ENCODE measurements at regions not wholly inside any gene's neighbourhood (a gene's known extent, or its start where the extent isn't known, plus 50 kb on each side); places are given as distances from the start of the nearest gene placed in this dataset.

DNA sequence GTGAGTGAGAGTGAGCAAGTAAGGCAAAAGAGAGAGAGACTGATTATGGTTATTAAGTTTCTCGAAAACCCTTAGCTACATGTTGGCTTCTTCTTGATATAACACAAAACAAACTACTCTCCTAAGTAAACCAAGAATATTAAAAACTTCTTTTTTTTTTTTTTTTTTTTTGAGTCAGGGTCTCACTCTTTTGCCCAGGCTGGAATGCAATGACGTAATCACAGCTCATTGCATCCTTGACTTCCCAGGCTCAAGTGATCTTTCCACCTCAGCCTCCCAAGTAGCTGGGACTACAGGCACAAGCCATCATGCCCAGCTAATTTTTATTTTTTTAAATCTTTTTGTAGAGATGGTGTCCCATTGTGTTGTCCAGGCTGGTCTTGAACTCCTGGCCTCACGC, 102.2 kb upstream of the IL6 start:
- DNase-seq (ENCODE audit: low spot score): no peak

- DNase-seq (ENCODE audit: low spot score): no peak
These were observed 104.7 kb upstream of the IL6 start for GRCh38 chr7:22622116-22622785.

- DNase-seq (ENCODE audit: low spot score): no peak
These were observed 108.5 kb upstream of the IL6 start for GRCh38 chr7:22618528-22618927.

GRCh38 chr7:22617166-22617565, 109.8 kb upstream of the IL6 start:
- no peak for DNase-seq (ENCODE audit: low spot score)

- no peak for DNase-seq (ENCODE audit: low spot score)
These were observed 113.5 kb upstream of the IL6 start for GRCh38 chr7:22613496-22613895.

- no peak for DNase-seq (ENCODE audit: low spot score)
These were observed 112.8 kb upstream of the STEAP1B start for GRCh38 chr7:22612776-22613175.

- no peak for DNase-seq (ENCODE audit: low spot score)
These were observed 111.7 kb upstream of the STEAP1B start for GRCh38 chr7:22611758-22612079.

GRCh38 chr7:22610951-22611757, 111.2 kb upstream of the STEAP1B start:
- DNase-seq (ENCODE audit: low spot score): no peak

- DNase-seq (ENCODE audit: low spot score): no peak
These were observed 110.3 kb upstream of the STEAP1B start for GRCh38 chr7:22610263-22610662.

GRCh38 chr7:22607180-22607579, 107.2 kb upstream of the STEAP1B start:
- no peak for DNase-seq (ENCODE audit: low spot score)

- no peak for DNase-seq (ENCODE audit: low spot score)
These were observed 104.3 kb upstream of the STEAP1B start for GRCh38 chr7:22604246-22604645.

DNA sequence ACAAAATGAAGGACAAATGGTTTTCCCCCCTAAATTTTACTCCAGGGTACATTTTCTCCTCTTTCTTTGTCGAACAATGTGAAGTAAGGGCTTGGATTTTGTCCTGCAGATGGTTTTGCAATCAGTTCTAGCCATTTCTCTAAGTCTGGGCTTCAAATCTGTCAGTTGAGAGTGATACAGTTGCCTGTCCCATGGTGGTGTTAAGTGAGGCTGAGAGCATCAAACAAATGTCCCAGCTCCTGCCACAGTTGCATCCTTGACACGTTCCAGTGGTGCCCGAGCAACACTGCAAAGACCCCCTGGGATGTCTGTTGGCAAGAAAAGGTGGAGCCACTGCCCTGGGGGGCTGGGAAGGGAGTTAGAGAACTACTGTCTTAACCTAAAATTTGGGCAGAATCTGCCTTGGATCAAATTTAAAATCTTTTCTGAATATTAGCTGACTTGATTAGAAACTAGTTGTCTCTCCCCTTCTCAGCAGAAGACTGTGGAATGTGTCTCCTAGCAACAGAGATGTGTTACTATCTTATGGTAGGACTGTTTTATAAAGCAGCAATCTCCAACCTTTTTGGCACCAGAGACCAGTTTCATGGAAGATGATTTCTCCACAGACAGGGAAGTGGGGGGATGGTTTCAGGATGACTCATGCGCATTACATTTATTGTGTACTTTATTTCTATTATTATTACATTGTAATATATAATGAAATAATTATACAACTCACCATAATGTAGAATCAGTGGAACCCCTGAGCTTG, 102.0 kb upstream of the STEAP1B start:
- DNase-seq (ENCODE audit: low spot score): no peak

- no peak for DNase-seq (ENCODE audit: low spot score)
These were observed 101.4 kb upstream of the STEAP1B start for GRCh38 chr7:22601408-22601807.

- no peak for DNase-seq (ENCODE audit: low spot score)
These were observed 101.0 kb upstream of the STEAP1B start for GRCh38 chr7:22601003-22601402.

DNA sequence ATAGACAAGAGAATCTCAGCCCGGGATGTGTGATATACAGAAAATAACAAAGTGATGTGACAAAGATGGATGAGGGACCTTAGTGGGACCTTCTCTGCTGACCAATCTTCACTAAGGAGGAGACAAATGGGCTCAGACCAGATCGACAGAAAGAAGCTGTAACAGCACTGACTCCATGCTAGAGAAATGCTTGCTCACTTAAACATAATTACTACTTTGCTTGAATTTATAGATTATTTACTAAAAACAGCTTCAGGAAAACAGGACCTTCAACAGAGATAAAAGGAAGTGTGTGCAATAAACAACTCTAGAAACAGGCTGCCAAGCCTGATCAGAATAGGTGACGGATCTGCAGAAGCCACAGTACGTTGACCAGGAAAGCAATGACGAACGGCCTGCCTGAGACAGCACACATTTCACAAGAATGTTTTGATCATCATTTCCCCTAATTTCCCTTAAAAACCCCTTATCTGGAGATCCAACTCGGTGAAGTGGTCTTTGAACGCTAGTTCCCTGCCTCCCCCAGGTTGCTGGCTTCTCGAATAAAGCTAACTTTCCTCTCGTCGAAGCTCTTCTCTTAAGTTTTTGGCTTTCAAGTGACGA, 98.4 kb upstream of the STEAP1B start:
- DNase-seq (ENCODE audit: low spot score): no peak

DNA sequence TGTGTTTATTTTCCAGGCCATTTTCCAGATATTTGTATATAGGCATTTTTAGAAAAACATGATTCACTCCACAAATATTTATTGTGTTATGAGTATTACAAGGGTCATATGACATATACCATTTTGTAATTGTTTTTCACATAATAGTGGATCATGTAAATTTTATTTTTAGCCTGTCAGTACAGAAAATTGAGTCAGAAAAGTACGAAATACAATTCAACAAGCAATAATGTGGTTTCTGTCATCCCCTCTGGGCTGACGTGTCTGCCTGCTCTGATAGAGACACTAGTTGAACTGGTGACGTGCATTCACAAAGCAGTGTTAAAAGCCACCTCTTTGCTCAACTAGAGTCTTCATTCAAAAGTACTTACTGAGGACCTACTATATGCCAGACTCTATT, 97.9 kb upstream of the STEAP1B start:
- no peak for DNase-seq (ENCODE audit: low spot score)

GRCh38 chr7:22596763-22597400, 96.9 kb upstream of the STEAP1B start:
- DNase-seq (ENCODE audit: low spot score): no peak

- no peak for DNase-seq (ENCODE audit: low spot score)
These were observed 94.0 kb upstream of the STEAP1B start for GRCh38 chr7:22594020-22594419.

DNA sequence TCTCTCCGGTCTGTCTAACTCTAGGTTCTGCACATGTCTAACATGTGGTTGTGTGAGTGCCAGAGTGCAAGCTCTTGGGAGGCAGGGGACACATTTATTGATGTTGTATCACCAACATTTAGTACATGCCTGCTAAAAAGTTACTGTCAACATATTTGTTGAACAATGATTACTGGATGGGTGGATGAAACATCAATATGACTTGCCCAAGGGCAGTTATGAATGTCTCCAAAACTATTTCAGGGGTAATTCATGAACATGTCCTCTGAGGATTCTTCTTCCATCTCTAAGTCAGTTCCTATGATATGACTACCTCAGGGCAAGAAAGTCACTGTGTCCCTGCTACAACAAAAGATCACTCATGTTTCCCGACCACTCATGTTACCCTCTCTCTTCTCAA, 91.3 kb upstream of the STEAP1B start:
- no peak for DNase-seq (ENCODE audit: low spot score)

DNA sequence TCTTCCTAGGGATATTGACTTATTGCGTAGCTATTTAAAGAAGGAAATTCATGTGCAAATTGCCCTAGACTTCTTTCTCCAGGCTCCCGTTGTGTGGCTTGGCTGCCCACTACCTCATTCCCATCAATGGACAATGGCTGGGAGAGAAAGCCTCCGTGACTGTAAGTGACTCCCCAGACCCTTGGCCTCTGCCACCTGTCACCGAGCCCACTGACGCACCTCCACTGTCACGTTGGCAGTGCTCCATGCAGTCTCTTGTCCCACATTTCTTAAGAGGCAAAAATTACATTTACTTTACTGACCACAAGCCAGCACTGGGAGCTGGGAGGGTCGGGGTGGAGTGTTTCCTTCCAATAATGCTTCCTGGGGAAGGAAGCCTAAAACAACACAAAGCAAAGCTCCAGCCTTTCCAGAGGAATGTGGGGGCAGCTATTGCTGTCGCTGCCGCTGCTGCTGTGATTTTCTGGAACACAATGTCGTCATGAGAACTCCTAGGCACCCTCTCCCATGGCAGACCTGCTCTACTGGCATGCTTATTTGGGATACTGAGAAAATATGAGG, 89.7 kb upstream of the STEAP1B start:
- no peak for DNase-seq (ENCODE audit: low spot score)

- no peak for DNase-seq (ENCODE audit: low spot score)
These were observed 88.4 kb upstream of the STEAP1B start for GRCh38 chr7:22588351-22588750.

All from SK-N-DZ (cell line).